HEK293 (cell line): ENCODE measurements at regions not wholly inside any gene's neighbourhood (a gene's known extent, or its start where the extent isn't known, plus 50 kb on each side); places are given as distances from the start of the nearest gene placed in this dataset.
"Not testable (repeated sequence)": the region's sequence is repeated elsewhere in the genome, so short reads cannot be mapped to it uniquely, and the experiment has no call there.

ENCODE experiments used
- CTCF ChIP-seq: fragments of 450-650 bp; formaldehyde crosslinking; IDR thresholded peaks from 2 replicates; pipeline ENCODE4 v1.5.1; 2016; ENCODE audit warnings: missing biosample characterization, missing genetic modification characterization
- PBX3 ChIP-seq: sonication (generic); formaldehyde crosslinking; IDR thresholded peaks from 2 replicates; pipeline ENCODE4 v1.8.1; 2022; ENCODE audit warnings: mild to moderate bottlenecking, moderate library complexity, missing genetic modification reagents
- PRDM2 ChIP-seq: fragments of 450-650 bp; formaldehyde crosslinking; IDR thresholded peaks from 2 replicates; pipeline ENCODE4 v1.5.1; 2016; ENCODE audit warnings: missing biosample characterization, missing genetic modification characterization, borderline replicate concordance
- REST ChIP-seq: fragments of 450-650 bp; formaldehyde crosslinking; IDR thresholded peaks from 2 replicates; pipeline ENCODE4 v1.5.1; 2016; ENCODE audit warnings: missing biosample characterization, missing genetic modification characterization
- ZNF10 ChIP-seq: fragments of 450-650 bp; formaldehyde crosslinking; IDR thresholded peaks from 2 replicates; pipeline ENCODE4 v1.5.1; 2017; ENCODE audit warnings: missing biosample characterization, missing genetic modification characterization
- ZNF24 ChIP-seq: fragments of 450-650 bp; formaldehyde crosslinking; IDR thresholded peaks from 2 replicates; pipeline ENCODE4 v1.5.1; 2016; ENCODE audit warnings: missing biosample characterization, missing genetic modification characterization
- ZNF398 ChIP-seq: fragments of 450-650 bp; formaldehyde crosslinking; IDR thresholded peaks from 2 replicates; pipeline ENCODE4 v1.5.1; 2017; ENCODE audit warnings: missing biosample characterization, missing genetic modification characterization
- ZNF707 ChIP-seq: fragments of 450-650 bp; formaldehyde crosslinking; IDR thresholded peaks from 2 replicates; pipeline ENCODE4 v1.5.1; 2016; ENCODE audit warnings: missing biosample characterization, missing genetic modification characterization

GRCh38 chr19:27362438-27362837, 1850.5 kb downstream of the UQCRFS1 start:
- not testable (repeated sequence) for TF ChIP-seq PRDM2 (tag by site-specific recombination); REST (tag by site-specific recombination); ZNF398 (tag by site-specific recombination); CTCF (tag by site-specific recombination); ZNF707; PBX3 (CRISPR knock-in tag); ZNF10 (tag by site-specific recombination); ZNF24 (tag by site-specific recombination)
